ENCODE measurements at regions not wholly inside any gene's neighbourhood (a gene's known extent, or its start where the extent isn't known, plus 50 kb on each side); places are given as distances from the start of the nearest gene placed in this dataset.

DNA sequence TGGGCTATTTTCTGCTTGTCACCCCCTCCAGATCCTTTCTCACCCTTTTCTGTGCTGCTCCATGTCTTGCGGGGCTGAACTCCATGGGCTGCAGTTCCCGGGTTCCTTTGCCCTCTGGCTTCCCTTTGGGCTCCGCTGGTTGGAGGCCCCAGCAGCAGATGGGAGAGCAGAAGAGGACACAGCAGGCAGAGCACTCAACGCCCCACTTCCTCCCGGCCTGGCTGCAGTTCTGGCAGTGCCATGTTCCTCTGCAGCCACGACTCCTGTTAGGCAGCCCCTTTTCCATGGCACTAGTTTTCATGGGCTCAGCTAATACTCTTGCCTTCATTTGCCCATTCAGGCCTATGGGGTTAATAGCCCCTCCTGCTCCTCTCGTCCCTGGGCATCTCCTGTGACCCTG is 127.1 kb downstream of the TENT5C start:
- no peaks in the 10 kb centered on the region for H3K79me2 ChIP-seq (replicated peaks; ENCODE audit: insufficient read depth, low read length)
- TF ChIP-seq SMC3 (conservative IDR thresholded peaks at IDR 0.05; ENCODE audit: poor library complexity) (no peak), REST (IDR thresholded peaks at IDR 0.05; ENCODE audit: borderline replicate concordance) (no peak), EP300 (conservative IDR thresholded peaks at IDR 0.05; ENCODE audit: poor library complexity, severe bottlenecking) (no peak), MXI1 (conservative IDR thresholded peaks at IDR 0.05; ENCODE audit: poor library complexity, severe bottlenecking) (no peak), POLR2AphosphoS5 (IDR thresholded peaks at IDR 0.05) (no peak), EZH2 (IDR thresholded peaks at IDR 0.05; ENCODE audit: borderline replicate concordance, insufficient read depth, low read length, poor library complexity, severe bottlenecking) (no peak), TAF1 (IDR thresholded peaks at IDR 0.05; ENCODE audit: low read depth) (no peak), RAD21 (conservative IDR thresholded peaks at IDR 0.05) (no peak)
- TF ChIP-seq, protein P1, sequence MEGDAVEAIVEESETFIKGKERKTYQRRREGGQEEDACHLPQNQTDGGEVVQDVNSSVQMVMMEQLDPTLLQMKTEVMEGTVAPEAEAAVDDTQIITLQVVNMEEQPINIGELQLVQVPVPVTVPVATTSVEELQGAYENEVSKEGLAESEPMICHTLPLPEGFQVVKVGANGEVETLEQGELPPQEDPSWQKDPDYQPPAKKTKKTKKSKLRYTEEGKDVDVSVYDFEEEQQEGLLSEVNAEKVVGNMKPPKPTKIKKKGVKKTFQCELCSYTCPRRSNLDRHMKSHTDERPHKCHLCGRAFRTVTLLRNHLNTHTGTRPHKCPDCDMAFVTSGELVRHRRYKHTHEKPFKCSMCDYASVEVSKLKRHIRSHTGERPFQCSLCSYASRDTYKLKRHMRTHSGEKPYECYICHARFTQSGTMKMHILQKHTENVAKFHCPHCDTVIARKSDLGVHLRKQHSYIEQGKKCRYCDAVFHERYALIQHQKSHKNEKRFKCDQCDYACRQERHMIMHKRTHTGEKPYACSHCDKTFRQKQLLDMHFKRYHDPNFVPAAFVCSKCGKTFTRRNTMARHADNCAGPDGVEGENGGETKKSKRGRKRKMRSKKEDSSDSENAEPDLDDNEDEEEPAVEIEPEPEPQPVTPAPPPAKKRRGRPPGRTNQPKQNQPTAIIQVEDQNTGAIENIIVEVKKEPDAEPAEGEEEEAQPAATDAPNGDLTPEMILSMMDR (IDR thresholded peaks at IDR 0.05; ENCODE audit: poor library complexity, severe bottlenecking) = no peak
- no peaks in the 10 kb centered on the region for H3K9me3 ChIP-seq (ENCODE audit: low read length)
- no peak overlapping the region for H3K4me2 ChIP-seq (ENCODE audit: low read length)
- no peaks in the 10 kb centered on the region for H3K27me3 ChIP-seq (ENCODE audit: insufficient read depth, low read depth, low read length)
- no peak overlapping the region for H3K9ac ChIP-seq (ENCODE audit: low read length)
- no peak overlapping the region for H3K4me3 ChIP-seq (ENCODE audit: low read length)
- no peak overlapping the region for H2AFZ ChIP-seq (ENCODE audit: low read depth, low read length)
- H3K36me3 ChIP-seq (ENCODE audit: insufficient read depth, low read length) = no peaks in the 10 kb centered on the region
- no peak overlapping the region for H3K27ac ChIP-seq (ENCODE audit: low read length)
- H3K9me2 ChIP-seq (ENCODE audit: insufficient read depth, low read length) = no peaks in the 10 kb centered on the region
- H3F3A ChIP-seq (ENCODE audit: insufficient read depth, low read length, poor library complexity, severe bottlenecking) = no peaks in the 10 kb centered on the region
- H4K20me1 ChIP-seq (ENCODE audit: insufficient read depth) = no peaks in the 10 kb centered on the region

GRCh38 chr1:117734403-117734802 is 128.6 kb downstream of the TENT5C start:
- TF ChIP-seq POLR2AphosphoS5 (IDR thresholded peaks at IDR 0.05) (no peak), SMC3 (conservative IDR thresholded peaks at IDR 0.05; ENCODE audit: poor library complexity) (no peak), REST (IDR thresholded peaks at IDR 0.05; ENCODE audit: borderline replicate concordance) (no peak), EZH2 (IDR thresholded peaks at IDR 0.05; ENCODE audit: borderline replicate concordance, insufficient read depth, low read length, poor library complexity, severe bottlenecking) (no peak), TAF1 (IDR thresholded peaks at IDR 0.05; ENCODE audit: low read depth) (no peak), EP300 (conservative IDR thresholded peaks at IDR 0.05; ENCODE audit: poor library complexity, severe bottlenecking) (no peak), MXI1 (conservative IDR thresholded peaks at IDR 0.05; ENCODE audit: poor library complexity, severe bottlenecking) (no peak), RAD21 (conservative IDR thresholded peaks at IDR 0.05) (no peak)
- TF ChIP-seq, protein P1 (IDR thresholded peaks at IDR 0.05; ENCODE audit: poor library complexity, severe bottlenecking) = no peak
- H3K4me2 ChIP-seq (ENCODE audit: low read length) = no peak overlapping the region
- H3K36me3 ChIP-seq (ENCODE audit: insufficient read depth, low read length) = no peaks in the 10 kb centered on the region
- no peaks in the 10 kb centered on the region for H3K9me2 ChIP-seq (ENCODE audit: insufficient read depth, low read length)
- no peak overlapping the region for H3K27ac ChIP-seq (ENCODE audit: low read length)
- H3K9me3 ChIP-seq (ENCODE audit: low read length) = no peaks in the 10 kb centered on the region
- H2AFZ ChIP-seq (ENCODE audit: low read depth, low read length) = no peak overlapping the region
- H3K27me3 ChIP-seq (ENCODE audit: insufficient read depth, low read depth, low read length) = no peaks in the 10 kb centered on the region
- H3K79me2 ChIP-seq (replicated peaks; ENCODE audit: insufficient read depth, low read length) = no peaks in the 10 kb centered on the region
- H4K20me1 ChIP-seq (ENCODE audit: insufficient read depth) = no peaks in the 10 kb centered on the region
- H3K4me3 ChIP-seq (ENCODE audit: low read length) = no peak overlapping the region
- no peaks in the 10 kb centered on the region for H3F3A ChIP-seq (ENCODE audit: insufficient read depth, low read length, poor library complexity, severe bottlenecking)
- H3K9ac ChIP-seq (ENCODE audit: low read length) = no peak overlapping the region
